Suprapubic skin (tissue), 3 donors: ENCODE measurements at regions not wholly inside any gene's neighbourhood (a gene's known extent, or its start where the extent isn't known, plus 50 kb on each side); places are given as distances from the start of the nearest gene placed in this dataset.

ENCODE experiments used
- CTCF ChIP-seq, 2 donors: fragments of 200-600 bp in 1 of 2; fragments of 450-650 bp in 1 of 2; sonication (generic) in 1 of 2; IDR thresholded peaks; one replicate each; pipeline ENCODE4 v1.5.1; 2016 to 2019; ENCODE audit warnings: antibody characterized with exemption in 2 of 2, mild to moderate bottlenecking in 1 of 2, moderate library complexity in 1 of 2
- EP300 ChIP-seq: sonication (generic); formaldehyde crosslinking; IDR thresholded peaks from one replicate; pipeline ENCODE4 v1.6.1; 2017; ENCODE audit warnings: antibody characterized with exemption
- POLR2A ChIP-seq, 2 donors: fragments of 450-650 bp; IDR thresholded peaks; one replicate each; pipeline ENCODE4 v1.6.1; 2017; ENCODE audit warnings: antibody characterized with exemption in 2 of 2, mild to moderate bottlenecking in 2 of 2, moderate library complexity in 2 of 2

- TF ChIP-seq POLR2A (IDR thresholded peaks at IDR 0.05) (no peak), CTCF (IDR thresholded peaks at IDR 0.05) (no peak), EP300 (no peak)
These were observed 121.1 kb upstream of the TMCO5A start for GRCh38 chr15:37813306-37813705.
